Inflammatory macrophage (primary cell): ENCODE measurements at regions not wholly inside any gene's neighbourhood (a gene's known extent, or its start where the extent isn't known, plus 50 kb on each side); places are given as distances from the start of the nearest gene placed in this dataset.

Experiments
- DNase-seq, 2 donors: peaks; one replicate each; pipeline ENCODE4 v3.0.0-alpha.2; 2020 to 2022

DNA sequence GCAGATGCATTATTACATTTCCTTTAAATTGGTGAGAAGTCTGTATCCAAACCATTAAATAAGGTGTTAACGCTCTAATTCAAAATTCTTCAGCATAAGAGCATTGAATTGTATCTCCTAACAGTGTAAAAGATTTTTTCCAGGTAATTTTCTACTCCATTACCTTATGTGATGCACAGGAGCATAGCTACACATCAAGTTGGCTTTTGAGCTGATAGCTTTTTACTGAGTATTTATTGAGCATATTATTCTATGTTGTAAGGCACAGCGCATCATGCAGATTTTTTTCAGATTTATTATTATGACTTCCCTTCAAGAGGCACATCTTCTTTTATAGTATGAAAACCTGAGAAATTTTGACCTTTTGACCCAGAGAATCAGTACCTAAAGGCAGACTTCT, 270.7 kb upstream of the MIR17HG start:
- no peak for DNase-seq

DNA sequence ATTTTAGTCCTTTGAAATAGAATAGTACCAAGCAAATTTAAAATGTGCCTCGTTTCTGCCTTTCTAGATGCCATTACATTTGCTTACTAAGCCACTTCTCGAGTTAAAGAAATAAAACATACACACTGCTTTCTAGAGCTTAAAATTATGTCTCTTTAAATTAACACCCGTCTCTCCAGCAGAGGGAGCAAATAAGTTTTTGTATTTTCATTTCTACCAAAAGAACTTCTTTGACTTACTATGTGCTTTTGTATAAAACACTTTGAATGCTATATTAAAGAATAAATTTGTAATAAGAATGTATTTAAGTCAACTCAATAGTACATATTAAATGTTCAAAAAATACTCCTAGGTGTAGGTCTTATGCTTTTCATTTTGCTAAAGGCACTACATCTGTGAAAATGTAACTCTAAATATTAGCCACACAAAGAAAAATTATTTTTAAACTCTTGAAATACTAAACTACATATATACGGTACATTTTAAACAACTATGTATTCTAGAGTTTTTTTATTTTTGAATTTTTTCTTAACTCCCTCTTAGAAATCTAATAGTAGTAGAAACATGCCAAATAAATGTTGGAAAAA, 269.3 kb upstream of the MIR17HG start:
- peak; percentile 4 to 54 for DNase-seq

DNA sequence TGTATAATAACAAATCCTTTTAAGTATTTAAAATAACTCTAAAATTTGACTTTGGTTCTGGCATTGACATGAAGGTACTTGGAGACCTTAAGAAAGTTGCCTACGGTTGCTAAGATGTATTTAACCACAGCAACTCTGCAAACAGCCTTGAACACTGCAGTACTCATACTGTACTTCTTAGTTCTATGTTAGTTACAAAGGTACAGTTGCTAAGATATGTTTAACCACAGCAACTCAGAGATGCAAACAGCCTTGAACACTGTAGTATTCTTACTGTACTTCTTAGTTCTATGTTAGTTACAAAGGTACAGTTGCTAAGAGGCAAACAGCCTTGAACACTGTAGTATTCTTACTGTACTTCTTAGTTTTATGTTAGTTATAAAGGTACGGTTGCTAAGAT, 268.3 kb upstream of the MIR17HG start:
- DNase-seq: no peak

DNA sequence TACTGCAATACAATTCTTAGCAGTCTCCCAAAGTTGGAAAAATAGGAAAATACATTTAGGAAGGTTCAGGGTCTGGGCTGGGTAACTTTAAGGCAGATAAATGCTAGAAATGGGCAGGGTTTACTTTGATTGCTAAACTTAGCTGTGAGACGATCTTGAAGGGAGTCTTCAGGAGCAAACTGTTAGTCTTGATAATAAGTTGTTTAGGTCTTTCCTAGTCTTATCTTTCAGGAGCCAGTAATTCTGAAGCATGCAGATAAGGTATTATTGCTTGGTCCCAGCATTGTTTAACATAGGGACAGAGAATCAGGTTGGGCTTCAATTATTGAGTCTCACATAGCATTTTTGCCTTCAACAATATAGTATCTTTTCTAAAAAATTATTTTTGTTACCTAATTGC, 262.4 kb upstream of the MIR17HG start:
- DNase-seq: no peak

DNA sequence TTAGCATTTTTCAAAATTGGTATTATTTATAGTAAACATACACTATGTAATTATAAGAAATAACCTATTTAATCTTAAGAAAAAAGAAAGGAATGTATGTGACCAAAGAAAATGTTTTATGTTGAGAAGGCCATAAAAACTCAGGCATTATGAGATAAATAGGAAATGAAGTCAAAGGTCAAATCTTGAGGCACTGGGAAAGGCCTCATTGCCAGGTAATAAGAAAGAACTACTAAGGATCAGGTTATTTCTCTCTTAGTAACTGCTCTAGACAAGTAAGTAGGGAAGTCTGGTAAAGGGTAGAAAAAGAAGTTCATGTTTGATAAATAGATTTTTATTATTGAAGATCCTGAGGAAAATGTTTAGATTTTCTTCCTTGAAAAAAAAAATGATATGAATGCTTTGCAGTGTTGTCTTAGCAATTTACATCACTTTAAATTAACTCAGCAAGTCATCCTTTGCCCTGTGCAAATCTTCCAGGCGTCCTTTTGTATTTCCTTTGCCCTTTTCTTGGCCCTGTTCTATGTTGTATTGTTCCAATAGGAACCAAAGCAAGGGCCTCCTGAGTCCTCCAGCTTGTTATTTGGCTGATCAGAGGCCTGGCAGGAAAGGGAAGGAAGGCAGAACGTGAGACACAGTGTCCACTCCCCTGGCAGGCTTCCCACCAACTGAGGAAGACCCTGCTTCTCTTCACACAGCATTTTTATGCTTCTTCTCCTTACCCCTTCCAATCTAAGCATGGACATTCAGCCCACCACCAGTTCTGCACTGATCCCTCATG, 260.4 kb upstream of the MIR17HG start:
- no peak for DNase-seq

DNA sequence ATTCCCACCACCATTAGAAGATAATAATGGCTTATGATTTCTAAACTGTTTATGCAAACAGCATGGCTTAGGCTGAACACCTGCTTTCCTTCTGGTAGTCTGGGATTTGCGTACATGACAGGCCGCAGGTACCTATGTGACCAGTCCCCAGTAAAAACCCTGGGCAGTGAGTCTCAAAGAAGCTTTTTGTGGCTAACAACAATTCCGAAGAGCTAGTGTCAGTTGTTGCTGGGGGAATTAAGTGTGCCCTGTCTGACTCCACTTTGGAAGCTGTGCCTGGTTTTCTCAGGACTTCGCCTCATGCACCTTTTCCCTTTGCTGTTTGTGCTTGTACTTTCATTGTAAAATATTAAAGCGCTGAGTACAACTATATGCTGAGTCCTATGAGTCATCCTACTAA, 250.2 kb upstream of the MIR17HG start:
- no peak for DNase-seq

DNA sequence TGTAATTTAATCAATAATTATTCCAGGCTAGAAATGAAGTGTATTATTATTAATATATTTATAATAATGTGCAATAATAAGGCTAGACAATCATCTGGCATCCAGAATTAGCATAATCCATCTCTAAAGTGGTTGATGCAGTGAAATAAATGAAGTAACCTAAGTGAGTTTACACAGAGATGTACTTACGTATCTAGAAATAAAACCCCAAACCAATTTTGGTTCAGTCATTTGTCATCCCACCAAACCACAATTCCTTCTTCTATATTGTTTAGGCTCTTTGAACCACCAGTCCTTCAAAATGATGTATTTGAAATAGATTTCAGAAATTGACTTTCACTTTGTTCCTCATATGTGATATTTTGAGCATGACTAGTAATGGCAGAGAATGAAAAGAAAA, 247.6 kb upstream of the MIR17HG start:
- DNase-seq: no peak

DNA sequence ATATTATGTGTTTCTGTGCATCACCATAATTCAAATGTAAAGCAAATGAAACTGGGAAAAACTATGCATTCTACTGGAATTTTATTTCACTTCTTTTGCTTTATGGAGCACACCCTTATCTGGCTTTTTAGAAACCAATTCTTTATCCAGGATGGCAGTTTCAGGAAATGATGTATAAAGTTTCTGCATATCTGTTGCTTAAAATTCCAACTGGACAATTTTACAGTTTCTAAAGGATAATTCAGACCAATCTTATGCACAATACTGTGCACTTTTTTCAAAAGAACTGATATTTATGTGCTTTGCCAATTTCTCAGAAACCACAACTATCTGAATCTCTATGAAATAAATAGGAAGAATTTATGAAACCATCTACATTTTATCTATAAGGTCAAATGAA, 246.5 kb upstream of the MIR17HG start:
- DNase-seq: no peak

DNA sequence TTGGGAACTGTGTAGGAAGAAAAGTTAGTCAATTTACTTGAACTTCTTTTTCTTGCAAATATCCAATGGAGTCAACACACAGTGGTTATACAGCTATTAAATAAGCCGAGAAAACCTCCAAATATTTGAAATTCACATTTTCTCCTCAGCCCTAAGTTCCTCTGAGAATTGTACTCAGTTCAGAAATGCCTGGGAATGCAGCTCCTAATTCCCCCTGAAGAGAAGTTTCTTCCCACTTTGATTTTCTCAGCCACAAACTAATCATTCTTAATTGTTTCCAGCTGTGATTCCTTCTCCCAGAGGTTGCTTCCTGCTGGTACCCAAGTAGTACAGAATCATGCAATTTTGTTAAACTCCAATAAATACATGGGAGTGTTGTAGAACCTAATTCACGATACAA, 246.1 kb upstream of the MIR17HG start:
- DNase-seq: no peak

DNA sequence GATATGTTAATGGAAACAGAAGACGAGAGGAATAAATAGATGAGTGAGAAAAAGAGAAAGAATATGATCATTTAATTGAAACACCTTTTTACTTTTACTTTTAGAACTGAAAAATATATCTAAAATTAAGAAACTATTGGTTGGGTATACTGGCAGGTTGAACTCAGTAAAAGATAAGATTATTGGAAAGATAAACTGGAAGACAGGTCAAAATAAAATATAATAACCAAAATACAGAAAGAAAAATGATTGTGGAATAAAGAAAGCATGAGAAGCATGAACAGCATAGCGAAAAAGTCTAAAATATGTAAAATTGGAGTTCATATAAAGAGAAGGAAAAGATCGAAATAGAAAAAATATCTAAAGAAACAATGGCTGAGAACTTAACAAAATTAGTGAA, 242.2 kb upstream of the MIR17HG start:
- DNase-seq: no peak

DNA sequence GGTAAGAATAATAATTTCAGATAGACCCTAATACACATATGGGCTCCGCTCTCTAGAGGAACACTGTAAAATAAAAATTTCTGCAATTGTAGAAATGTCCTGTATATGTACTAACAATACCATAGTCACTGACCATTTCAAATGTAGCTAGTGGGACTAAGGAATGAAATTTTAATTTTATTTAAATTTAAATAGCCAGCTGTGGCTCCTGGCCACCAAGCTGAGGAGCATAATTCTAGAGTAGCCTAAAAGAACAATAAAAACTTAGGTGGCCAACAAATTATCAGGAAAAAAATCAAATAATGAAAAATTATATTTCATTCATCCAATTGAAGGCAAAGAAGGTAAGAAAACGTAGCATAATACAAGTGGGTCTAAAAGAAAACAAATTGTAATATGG, 240.9 kb upstream of the MIR17HG start:
- DNase-seq: no peak

DNA sequence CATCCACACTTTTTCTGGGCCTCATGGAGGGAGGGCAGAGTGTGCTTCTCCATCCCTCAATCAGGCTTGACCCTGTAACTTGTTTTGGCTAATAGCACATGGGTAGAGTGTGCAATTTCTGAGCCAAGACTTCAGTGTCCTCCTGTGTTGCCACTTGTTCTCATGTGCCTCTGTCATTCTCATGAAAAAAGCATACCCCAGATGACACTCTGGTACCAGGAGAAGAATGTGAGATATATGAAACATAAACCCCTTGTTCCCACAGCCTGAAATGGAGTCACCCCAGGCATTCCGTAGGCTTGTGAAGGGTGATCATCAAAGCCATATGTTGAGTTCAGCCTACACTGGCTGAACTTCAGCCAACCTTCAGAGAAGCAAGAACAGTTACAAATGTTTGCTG, 239.2 kb upstream of the MIR17HG start:
- DNase-seq: no peak

DNA sequence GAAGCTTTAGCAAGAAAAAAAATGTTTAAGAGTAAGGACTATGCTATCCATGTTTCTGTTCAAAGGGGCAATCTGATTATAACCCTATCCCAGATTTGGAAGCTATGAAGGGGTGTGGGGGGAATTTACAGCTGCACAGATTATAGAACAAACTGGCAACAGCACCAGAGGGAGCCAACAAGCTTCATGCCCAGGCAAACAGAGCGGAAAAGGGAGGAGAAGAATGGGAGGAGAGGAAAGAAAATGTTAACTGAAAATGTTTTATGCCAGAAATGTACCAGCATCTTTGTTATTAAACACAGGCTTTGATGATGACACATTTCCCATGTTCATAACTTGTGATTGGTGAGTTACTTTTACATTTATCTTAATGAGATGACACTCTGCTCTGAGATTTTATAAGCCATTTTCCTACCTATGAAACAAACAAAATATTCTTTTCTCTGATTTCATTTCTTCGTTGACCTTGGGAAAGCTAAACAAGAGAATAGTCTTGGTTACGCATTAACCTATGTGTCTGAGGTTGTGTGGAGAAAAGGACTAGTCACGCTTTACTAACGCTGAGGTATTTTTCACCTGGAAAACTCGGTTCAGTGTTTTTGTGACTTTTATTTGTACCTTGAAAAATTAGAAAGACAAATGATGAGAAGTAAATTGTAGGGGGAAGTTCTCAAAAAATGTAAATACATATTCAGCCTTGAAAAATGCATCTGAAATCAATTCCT, 235.8 kb upstream of the MIR17HG start:
- DNase-seq: no peak

DNA sequence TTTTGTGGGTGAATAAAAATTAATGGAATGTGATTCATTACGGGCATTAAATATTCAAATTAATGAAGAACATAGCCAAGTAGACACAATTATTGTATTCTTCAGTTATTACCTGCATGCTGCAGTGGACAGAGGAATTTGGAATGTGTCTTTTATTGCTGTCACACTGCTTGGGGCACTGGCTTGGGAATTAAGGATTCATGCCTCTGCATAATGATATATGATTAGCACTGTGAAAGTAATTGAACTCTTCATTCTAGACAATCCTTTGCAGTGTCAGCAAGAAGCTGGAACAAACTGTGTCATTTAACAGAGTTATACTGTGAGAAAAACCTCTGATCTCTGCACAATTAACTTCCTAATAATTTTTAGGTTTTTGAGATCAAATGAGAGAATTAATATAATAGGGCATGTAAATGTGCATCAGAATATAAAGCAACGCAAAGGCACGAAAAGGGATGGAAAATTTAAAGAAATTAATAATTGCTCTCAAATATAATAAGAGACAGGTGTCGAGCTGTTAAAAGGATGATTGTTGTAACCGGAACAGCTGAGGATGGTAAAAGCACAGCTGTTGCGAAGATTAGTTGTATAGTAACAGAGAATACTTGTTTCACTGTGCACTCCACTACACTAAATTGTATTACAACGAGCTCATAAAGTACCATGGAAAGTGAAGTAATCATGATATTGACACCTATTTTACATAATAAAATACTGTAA, 235.1 kb upstream of the MIR17HG start:
- DNase-seq: no peak

DNA sequence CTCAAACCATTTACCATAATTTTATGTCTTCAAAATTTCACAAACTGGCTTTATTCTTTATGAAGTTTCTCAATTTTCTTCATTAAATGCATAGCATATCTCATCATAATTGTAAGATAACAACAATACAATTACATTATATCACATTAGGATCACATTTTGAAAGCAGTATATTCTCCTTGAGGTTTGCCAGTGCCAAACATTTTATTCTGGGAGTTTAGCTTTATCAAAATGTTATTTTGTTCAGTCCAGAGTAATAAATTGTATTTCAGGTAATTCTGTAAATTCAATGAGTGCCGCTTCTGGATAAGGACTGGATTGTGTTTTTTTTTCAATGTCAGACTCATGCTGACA, 234.6 kb upstream of the MIR17HG start:
- DNase-seq: no peak

DNA sequence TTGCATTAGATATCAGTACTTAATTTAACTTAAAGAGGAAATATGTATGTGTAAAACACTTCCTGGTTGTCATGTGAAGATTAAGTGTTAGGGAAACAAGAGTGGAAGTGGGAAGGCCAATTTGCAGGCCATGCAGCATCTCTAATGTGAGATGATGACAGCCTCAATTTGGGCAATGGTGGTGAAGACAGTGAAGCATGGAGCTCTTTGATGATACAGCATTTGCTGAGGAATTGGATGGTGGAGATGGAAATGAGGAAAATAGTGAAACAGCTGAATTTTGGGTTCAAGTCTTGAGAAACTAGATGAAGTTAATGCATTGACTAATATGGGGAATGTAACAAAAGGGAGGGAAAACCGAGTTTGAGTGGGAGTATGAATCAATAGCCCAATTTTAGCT, 231.7 kb upstream of the MIR17HG start:
- DNase-seq: peak; percentile 18 to 49

DNA sequence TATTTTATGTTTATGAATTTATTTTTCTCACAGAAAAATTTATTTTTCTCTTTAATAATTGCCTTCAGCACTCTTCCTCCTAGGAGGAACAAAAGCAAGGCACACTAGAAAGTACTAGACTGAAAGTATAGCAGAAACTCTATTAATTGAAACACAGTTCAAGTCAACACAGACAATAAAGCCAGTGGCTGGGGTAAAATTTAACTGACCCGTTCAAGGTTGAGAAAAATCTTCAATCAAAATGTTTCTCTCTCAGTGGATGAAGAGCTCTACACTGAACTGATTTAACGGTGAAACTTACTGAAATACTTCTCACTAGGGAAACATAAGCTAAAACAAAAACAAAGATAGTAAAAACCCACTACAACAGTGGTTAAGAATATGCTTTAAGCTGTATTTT, 230.1 kb upstream of the MIR17HG start:
- DNase-seq: no peak

DNA sequence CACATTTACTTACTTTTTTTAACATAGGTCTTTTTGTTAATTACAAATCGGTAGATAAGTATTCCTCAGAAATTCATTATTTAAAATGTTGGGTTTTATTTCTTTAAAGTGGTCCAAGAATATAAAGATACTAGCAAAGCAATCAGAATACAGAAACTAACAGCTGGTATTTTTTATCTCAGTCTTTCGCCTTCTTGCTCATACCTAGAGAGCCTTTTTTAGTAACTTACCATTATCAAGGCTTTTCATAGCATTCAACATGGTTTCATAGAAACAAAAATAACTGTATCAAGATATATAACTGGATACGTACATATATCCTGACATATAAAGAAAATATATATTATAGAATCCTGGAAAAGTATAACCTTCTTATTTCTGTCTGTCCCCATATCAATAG, 227.8 kb upstream of the MIR17HG start:
- no peak for DNase-seq

DNA sequence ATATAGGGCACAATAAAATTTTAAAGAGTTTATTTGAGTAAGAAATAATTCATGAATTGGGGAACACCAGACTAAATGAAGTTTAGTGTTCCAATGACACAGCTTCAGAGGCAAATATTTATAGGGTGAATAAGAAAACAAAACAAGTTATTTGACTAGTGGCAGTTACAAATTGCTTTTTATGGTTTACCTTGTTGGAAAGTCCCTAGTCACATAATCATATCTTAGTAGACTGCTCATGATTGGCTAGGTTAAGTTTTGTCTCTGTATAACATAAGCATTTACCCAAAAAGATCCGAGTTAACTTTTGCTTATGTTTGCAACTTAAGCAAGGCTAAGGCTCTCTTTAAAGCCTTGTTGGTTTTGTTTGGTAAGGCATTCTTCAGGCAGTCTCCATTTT, 224.7 kb upstream of the MIR17HG start:
- no peak for DNase-seq

DNA sequence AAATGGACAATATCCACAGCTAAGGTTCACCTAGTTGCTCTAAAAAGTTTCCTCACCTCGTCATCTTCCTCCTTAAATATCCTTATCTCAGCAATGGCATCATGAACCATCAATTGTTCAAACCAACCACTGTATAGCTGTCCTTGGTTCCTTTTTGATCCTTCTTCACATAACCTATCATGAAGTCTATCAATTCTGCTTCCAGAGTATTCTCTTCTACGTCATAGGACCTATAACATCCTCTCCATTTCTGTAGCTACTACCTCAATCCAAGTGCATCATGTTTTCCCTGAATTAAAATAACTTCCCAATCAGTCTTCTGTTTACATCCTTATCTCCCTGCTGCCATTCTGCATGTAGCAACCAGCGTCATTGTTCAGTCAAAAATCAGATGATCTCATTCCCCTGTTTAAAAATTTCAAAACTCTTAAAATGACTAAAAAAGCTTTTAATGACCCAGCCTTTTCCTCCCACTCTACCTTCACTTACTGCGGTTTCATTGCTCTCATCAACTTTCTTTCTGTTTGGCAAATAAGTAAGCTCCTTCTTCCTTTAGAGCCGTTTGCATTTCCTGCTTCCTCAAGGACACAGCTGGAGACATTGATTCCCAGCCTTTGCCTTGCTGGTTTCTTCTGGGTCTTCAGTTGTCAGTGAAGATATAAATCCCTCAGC, 223.9 kb upstream of the MIR17HG start:
- no peak for DNase-seq

DNA sequence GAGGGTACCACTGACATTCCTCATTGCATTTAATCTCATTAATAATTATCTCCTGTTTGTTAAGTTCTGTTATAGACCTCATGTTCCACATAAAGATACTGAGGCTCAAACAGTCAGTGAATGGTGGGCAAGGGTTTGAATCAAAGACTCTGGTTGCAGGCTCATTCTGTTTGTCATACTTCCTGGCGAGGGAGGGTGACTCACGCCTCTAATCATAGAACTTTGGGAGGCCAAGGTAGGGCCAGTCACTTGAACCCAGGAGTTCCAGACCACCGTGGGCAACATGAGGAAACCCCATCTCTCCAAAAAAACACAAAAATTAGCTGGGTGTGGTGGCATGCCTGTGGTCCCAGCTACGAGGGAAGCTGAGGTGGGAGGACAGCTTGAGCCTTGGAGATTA, 220.7 kb upstream of the MIR17HG start:
- DNase-seq: no peak

DNA sequence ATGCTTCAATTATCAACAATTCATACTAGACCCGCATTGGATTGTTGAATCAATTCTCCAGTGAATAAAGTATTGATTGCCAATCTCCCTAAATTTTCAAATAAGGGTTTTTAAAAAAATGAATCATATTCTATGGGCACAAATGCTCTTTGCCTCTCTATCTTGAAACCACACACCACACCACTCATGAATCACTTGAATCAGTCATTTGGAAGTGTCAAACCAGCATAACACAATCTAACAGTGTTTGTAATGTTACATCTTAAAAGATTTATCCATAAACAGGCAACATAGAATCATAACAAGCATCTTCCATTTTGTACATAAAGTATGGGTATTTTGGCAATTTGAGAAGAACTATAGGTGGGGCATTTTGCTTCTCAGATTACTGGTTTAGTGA, 219.5 kb upstream of the MIR17HG start:
- DNase-seq: no peak

DNA sequence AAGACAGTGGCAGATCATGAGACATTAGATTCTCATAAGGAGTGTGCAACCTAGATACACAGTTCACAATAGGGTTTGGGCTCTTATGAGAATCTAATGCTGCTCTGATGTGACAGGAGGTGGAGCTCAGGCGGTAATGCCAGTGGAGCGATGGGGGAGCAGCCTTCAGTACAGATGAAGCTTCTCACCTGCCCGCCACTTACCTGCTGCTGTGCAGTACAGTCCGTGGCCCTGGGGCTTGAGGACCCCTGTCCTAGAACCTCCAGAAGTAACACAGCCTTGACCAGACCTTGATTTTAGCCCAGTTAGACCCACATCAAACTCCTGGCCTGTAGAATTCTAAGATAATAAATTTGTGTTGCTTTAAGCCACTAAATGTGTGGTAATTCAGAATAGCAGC, 215.1 kb upstream of the MIR17HG start:
- no peak for DNase-seq
